Mucosa of gallbladder (tissue), 1 donor: ENCODE measurements at regions not wholly inside any gene's neighbourhood (a gene's known extent, or its start where the extent isn't known, plus 50 kb on each side); places are given as distances from the start of the nearest gene placed in this dataset.
"Not testable (repeated sequence)": the region's sequence is repeated elsewhere in the genome, so short reads cannot be mapped to it uniquely, and the experiment has no call there.

Experiments
- DNase-seq: peaks from one replicate; pipeline ENCODE4 v3.0.0-alpha.2; 2020; ENCODE audit warnings: low spot score
- donor health status: DM: no; HTN: no; CAD: no.

DNA sequence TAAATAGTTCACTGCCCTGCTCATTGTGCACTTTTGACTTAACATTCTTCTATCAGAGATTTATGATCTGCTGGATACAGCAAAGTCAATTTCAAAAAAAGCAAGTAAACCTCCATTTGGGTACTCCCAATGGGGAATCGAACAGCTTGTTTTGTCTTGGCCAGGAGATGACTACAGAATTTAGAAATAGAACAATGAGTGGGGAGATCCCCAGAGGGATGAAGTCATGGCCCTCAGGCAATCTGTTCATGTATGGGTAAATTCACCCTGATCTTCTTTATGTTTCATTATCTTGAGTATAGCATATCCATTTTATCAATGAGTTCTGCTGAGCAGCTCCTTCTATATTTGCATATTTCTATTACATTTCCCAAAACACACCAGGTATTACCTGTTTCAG lies 1681.9 kb downstream of the HACE1 start:
- DNase-seq, result no peak

DNA sequence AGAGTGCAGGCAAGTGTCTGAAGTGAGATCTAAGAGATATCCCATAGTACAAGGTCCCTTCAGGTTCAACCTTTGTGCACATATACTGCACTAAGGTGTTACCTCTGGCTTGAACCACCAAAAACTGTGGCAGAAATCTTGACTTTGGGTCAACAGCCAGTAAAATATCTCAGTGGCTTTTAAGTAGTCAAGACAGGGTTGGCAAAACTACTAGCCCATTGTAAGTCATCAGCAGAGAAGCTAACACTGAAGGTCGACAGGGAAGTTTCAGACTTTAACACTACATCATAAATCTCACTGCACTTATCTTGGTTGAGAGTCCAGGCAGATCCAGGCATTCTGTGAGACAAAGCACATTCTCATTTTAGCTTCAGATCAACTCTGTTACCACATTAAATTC lies 1684.7 kb downstream of the HACE1 start:
- no peak for DNase-seq

- DNase-seq, result no peak
Observed at GRCh38 chr6:103167345-103168071, 1692.2 kb downstream of the HACE1 start.

GRCh38 chr6:103154779-103155572 lies 1704.7 kb downstream of the HACE1 start:
- DNase-seq, result no peak

GRCh38 chr6:103153016-103153415 lies 1706.7 kb downstream of the HACE1 start:
- DNase-seq, result no peak

DNA sequence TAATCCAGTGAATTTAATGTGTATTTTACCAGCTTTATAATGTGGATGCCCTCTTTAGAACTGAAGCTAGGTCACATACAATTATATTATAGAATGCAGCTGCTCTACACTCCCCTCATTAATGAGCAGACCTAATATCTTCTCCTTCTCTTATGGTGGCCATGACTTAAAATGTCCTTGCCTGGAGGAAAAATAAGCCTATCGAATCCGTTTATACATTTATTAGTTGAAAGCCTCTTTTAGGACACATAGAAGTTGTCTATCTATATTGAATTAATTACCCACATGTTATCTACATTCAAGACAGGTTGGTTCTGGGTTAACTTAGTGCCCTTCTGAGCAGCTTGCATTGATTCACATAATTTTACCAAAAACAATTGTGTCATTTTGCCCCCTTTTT lies 1716.8 kb downstream of the HACE1 start:
- DNase-seq, result no peak

DNA sequence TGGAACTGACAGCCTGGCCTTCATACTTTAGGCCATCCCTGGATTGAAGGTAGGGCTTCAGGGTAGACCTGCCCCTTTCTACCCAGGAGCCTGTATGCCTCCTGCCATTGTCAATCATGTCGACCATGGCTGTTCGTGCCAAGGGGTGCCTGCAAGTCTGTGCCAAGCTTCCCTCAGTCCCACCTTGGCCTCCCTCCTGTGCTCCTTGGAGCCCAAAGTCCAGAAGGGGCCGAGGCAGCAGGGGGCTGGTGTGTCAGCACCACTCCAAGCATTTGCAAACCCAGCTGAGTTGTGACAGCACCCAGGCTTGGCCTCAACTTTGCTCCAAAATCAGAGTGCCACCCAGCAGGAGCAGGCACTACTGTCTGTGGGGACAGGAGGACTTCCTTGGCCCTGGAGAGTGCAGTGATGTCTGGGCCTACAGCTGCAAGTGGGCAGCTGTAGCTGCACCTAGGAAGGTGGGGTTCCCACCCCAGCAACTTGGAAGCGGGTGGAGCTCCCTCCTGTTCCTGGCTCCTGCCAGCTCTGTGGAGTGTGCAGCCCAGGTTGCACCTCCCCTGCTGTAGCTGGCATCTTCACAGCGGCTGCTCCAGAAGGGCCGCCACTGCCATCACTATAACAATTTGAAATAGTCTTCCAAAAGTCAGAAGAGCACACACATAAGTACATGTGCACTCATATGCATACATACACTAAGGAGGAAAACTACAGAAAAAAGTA lies 1719.3 kb downstream of the HACE1 start:
- DNase-seq, result no peak

DNA sequence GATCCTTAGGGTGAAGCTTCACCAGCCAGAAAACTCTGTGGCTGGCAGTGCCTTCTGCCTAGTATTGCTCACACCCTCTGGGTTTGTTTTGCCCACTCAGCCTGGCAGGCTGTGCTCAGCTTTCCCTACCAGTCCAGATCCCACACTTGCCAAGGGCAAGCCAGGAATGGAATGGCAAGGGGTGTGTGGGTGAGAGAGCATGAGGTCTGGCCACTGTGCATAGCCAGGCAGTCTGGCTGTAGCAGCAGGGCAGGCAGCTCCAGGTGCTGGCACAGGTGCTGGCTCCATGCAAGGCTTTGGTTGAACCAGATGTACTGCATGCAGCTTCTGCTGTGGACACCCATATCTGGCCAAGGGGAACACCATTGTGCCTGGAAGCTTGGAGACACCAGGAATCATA lies 1720.3 kb downstream of the HACE1 start:
- DNase-seq, result no peak

DNA sequence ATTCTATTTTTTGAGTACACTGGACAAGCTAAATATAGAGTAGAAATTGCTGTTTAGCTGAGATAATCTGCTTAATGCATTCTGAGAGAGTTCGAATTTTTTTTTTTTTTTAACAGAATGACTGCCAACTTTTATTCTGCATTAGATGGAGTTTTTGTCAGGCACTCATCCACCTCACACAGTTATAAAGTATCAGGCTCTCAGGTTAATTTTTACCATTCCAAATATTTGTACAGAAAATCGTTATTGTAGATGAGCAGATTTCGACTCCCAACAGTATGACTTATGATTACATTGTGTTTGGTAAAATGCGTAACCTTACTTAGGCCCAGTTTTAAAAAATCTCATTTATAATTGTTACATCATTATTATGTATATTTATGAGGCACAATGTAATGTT lies 1731.0 kb downstream of the GRIK2 start:
- no peak for DNase-seq

GRCh38 chr6:103122766-103123601 lies 1729.5 kb downstream of the GRIK2 start:
- peak; percentile 52 for DNase-seq

GRCh38 chr6:103119056-103119455 lies 1725.5 kb downstream of the GRIK2 start:
- no peak for DNase-seq

DNA sequence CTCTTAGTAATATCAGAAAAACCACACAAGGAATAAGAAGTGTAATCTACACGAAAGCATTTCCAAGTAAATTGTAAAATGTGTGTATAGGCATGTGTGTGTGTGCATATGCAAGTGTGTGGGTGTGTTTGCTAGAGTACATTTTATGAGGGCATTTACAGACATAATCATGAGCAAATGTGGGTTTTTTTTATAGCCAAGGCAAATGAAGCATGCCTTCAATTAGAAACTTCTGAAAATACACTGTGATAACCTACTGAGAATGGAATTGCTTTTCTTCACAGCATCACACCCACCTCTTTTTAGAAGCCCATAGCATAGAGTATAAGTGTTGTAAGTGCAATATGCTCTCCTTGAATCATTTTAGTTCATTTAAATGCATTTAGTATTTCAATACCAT lies 1721.1 kb downstream of the GRIK2 start:
- no peak for DNase-seq

DNA sequence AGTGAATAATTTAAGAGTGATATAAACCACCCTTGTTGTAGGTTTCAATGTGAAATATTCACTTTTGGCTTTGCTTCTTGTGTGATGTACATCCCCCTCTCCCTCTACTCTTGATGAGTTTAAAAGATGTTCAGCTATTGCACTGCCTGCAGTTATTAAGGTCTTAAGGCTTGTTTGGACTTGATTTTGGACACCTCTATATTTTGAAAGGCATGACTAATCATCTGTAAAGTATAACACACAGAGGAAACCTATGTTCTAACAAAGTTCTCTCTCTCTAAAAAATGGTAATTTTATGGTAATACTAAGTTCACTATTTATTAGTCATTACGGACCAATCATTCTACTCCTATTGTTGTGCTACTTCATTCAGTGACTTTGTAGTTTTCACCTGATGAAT lies 1719.9 kb downstream of the GRIK2 start:
- DNase-seq, result no peak

- no peak for DNase-seq
Observed at GRCh38 chr6:103107985-103108384, 1714.5 kb downstream of the GRIK2 start.

GRCh38 chr6:103105686-103106085 lies 1712.2 kb downstream of the GRIK2 start:
- DNase-seq, result no peak

- no peak for DNase-seq
Observed at GRCh38 chr6:103101267-103101666, 1707.8 kb downstream of the GRIK2 start.

GRCh38 chr6:103092414-103092813 lies 1698.9 kb downstream of the GRIK2 start:
- DNase-seq, result not testable (repeated sequence)

GRCh38 chr6:103085801-103086200 lies 1692.3 kb downstream of the GRIK2 start:
- no peak for DNase-seq

GRCh38 chr6:103081876-103082630 lies 1688.5 kb downstream of the GRIK2 start:
- no peak for DNase-seq

- DNase-seq, result no peak
Observed at GRCh38 chr6:103081126-103081525, 1687.6 kb downstream of the GRIK2 start.

DNA sequence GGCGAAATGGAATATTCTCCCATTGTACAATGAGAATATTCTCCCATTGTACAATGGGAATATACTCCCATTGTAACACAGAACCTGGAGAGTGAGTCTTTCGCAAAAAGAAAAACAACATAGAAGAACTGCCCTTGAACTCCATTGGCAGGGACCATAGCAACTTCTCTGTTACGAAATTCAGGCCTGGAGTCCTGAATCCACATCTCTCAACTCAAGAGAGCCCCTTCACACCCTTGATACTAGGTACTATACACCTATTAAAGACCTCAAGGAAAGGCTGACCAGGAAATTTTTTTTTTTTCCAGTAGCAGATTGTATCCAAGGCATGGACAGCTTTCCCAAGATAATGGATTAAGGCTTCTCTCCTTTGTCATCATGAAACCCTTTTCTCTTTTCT lies 1687.0 kb downstream of the GRIK2 start:
- DNase-seq, result no peak
